GM21423 (cell line): ENCODE measurements at regions not wholly inside any gene's neighbourhood (a gene's known extent, or its start where the extent isn't known, plus 50 kb on each side); places are given as distances from the start of the nearest gene placed in this dataset.
"Not testable (repeated sequence)": the region's sequence is repeated elsewhere in the genome, so short reads cannot be mapped to it uniquely, and the experiment has no call there.

Source experiments
- ATAC-seq: cut with Tn5 transposase; IDR thresholded peaks from one replicate; pipeline ENCODE4 v1.9.1; 2021; ENCODE audit warnings: mild to moderate bottlenecking, moderate library complexity; ENCODE audit not compliant: unreplicated experiment

GRCh38 chr7:113267271-113267670, 148.9 kb upstream of the SMIM30 start:
- peak; percentile 51 for ATAC-seq

DNA sequence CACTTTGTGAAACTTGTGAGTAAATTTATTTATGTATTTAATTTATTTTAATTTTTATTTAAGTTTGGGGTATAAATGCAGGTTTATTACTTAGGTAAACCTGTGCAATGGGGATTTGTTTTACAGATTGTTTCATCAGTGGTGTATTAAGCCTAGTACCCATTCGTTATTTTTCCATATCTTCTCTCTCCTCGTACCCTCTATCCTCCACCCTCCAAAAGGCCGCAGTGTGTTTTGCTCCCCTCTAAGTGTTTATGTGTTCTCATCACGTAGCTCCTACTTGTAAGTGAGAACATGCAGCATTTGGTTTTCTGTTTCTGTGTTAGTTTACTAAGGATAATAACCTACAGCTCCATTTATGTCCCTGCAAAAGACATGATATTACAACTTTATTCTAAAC, 145.4 kb upstream of the SMIM30 start:
- ATAC-seq: no peak

DNA sequence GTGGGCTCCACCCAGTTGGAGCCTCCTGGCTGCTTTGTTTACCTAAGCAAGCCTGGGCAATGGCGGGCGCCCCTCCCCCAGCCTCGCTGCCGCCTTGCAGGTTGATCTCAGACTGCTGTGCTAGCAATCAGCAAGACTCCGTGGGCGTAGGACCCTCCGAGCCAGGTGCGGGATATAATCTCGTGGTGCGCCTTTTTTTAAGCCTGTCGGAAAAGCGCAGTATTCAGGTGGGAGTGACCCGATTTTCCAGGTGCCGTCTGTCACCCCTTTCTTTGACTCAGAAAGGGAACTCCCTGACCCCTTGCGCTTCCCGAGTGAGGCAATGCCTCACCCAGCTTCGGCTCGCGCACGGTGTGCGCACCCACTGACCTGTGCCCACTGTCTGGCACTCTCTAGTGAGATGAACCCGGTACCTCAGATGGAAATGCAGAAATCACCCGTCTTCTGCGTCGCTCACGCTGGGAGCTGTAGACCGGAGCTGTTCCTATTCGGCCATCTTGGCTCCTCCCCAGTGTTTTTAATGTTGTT, 144.9 kb upstream of the SMIM30 start:
- not testable (repeated sequence) for ATAC-seq

GRCh38 chr7:113256883-113257531, 138.7 kb upstream of the SMIM30 start:
- ATAC-seq: no peak

DNA sequence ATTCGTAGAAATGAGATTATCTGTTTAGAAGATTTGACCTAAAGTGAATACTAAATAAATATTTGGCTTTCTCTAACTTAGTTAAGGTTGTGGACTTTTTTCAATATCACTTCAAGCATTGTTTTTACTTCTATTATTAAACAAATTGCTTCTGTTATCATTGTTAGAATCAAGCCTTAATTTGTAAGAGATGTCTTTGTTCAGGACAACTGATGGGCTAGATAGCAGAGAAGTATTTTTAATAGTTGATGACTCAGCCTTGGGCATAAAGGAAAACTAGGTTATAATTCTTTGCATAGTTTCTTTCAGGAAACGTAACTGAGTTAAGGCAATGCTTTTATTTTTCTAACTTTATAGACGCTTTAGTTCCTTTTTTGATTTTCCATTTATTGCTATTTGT, 128.8 kb upstream of the SMIM30 start:
- ATAC-seq: no peak

- no peak for ATAC-seq
Observed at GRCh38 chr7:113246738-113247137, 128.4 kb upstream of the SMIM30 start.

DNA sequence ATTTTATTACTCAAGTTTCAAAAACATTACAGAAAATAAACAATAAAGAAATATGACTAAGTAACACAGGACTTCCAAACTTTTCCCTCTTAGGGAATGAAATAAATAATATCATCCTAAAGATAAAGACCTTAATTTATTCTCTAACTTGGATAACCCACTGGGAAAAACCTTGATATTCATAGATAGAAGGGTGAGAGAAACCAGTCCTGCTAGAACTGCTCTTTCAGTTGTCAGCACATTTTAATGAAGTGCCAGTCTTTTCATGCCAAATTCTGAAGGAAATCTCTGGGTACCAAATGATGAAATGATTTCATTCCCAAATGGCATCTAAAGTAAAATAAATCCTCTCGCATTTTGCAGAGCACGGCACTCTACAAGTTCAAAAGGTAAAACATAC, 114.5 kb upstream of the SMIM30 start:
- no peak for ATAC-seq

GRCh38 chr7:113230691-113231090, 112.3 kb upstream of the SMIM30 start:
- ATAC-seq: no peak

GRCh38 chr7:113217314-113217713, 99.0 kb upstream of the SMIM30 start:
- ATAC-seq: no peak

DNA sequence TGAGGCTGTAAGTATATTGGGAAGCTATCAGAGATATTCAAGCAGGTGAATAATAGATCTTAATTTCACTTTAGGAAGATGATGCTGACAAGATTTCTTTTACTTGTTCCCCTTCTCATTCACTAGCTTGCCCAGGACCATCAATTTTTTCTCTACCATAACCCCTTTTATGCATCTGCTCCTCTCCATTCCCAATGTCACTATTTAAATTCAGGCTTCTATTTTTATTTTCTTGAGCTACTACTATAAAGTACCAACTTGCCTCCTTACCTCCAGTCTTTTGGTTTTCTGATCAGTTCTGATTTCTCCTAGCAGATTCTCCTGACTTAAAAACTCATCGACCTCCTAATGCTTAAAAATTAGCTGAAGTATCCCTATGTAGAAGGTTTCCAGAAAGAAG, 97.7 kb upstream of the SMIM30 start:
- no peak for ATAC-seq

GRCh38 chr7:113209449-113210203, 91.3 kb upstream of the SMIM30 start:
- ATAC-seq: no peak

GRCh38 chr7:113207931-113208330, 89.6 kb upstream of the SMIM30 start:
- ATAC-seq: no peak

- no peak for ATAC-seq
Observed at GRCh38 chr7:113207441-113207840, 89.1 kb upstream of the SMIM30 start.

- no peak for ATAC-seq
Observed at GRCh38 chr7:113204415-113204814, 86.1 kb upstream of the SMIM30 start.

GRCh38 chr7:113202284-113202683, 83.9 kb upstream of the SMIM30 start:
- ATAC-seq: no peak

DNA sequence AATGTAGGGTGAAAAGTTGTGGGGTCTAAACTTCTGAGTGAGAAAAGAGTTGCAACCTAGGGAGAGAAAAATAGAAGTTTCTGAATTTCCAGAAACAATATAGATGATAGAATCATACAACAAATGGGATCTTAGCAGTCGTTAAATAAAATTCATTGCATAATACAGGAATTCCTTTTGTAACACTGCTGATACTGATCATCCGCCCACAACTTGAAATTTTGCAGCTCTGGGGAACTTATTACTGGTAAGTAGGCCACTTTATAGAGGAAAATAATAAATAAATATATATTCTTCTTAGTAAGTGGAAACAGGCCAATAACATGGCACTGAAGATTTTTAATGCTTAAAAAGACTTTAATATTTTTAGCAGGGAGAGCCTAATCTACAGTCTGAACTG, 81.9 kb upstream of the SMIM30 start:
- ATAC-seq: no peak

DNA sequence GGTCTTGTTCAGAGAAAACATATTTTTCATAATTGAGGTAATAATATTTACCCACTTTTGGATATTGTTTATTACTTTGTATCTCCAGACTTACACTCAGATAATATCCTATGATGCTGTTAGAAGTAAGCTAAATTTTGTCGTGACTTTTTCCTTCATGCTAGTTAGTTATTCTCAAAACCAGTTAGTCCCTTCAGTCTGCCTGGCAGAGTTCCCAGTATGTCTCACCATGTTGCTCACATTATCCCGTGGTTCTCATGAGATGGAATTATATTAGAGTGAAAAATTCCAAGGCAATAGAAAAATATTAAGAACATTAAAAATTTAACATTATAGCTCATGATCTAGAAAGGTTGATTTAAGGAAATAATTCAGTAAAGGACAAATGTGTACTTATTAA, 81.5 kb upstream of the SMIM30 start:
- ATAC-seq: no peak

GRCh38 chr7:113199136-113199535, 80.8 kb upstream of the SMIM30 start:
- ATAC-seq: no peak

GRCh38 chr7:113198226-113198625, 79.9 kb upstream of the SMIM30 start:
- ATAC-seq: no peak

DNA sequence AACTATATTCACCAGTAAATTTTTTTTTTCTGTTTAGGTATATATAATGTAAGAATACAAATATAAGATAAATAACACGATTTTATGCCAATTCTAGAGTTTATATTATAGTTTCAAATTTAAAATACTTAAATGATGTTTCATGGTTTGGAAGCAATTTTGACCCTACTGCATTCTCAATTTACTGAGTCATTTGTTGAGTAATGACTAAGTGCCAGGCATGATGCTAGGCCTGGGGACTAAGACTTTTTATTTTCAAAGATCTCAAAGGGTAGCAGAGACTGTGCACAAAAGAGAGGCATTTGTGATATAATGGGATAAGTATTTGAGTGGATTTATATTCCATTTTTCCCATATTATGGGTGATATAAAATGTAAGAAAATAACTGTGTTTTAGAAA, 78.9 kb upstream of the SMIM30 start:
- no peak for ATAC-seq

DNA sequence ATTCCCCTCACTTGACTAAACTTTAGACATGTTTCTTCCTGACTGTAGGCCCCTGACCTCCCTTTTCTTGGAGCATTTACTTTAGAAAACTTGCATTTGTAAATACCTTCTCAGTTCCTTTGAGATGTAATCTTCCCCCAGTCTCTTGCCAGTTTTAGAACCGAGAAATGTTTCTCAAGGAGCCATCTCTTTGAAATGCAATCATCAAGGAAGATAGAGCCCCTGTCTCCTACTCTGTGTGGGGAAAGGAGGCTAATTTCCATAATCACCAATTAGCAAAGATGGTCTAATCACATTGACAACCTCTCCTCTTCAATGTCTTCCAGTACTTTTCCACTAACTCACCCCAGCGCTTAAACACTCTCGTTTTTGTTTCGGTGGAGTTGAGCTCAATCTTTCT, 70.0 kb upstream of the SMIM30 start:
- no peak for ATAC-seq

GRCh38 chr7:113179313-113179712, 61.0 kb upstream of the SMIM30 start:
- no peak for ATAC-seq
